ENCODE measurements at regions not wholly inside any gene's neighbourhood (a gene's known extent, or its start where the extent isn't known, plus 50 kb on each side); places are given as distances from the start of the nearest gene placed in this dataset.
"Not testable (repeated sequence)": the region's sequence is repeated elsewhere in the genome, so short reads cannot be mapped to it uniquely, and the experiment has no call there.

GRCh38 chr21:25214676-25215075 is 392.6 kb downstream of the MRPL39 start:
- Mint-ChIP-seq H3K27ac (no peak overlapping the region), H3K4me3 (no peak overlapping the region), H3K4me1 (no peaks in the 10 kb centered on the region), H3K36me3 (ENCODE audit: low read depth) (no peaks in the 10 kb centered on the region), H3K9me3 (no peaks in the 10 kb centered on the region), H3K27me3 (no peaks in the 10 kb centered on the region)
- ATAC-seq (replicated peaks): no peak

- ATAC-seq (replicated peaks): no peak
Measured at GRCh38 chr21:25199944-25200343, 407.3 kb downstream of the MRPL39 start.

GRCh38 chr21:25191141-25191540 is 416.1 kb downstream of the MRPL39 start:
- H3K27ac Mint-ChIP-seq: no peak overlapping the region
- peak; percentile 47 for ATAC-seq (replicated peaks)
- no peaks in the 10 kb centered on the region for H3K27me3 Mint-ChIP-seq

More at GRCh38 chr21:25199944-25200343, 407.3 kb downstream of the MRPL39 start:
- H3K27me3 Mint-ChIP-seq: no peaks in the 10 kb centered on the region
- H3K36me3 Mint-ChIP-seq (ENCODE audit: low read depth): no peaks in the 10 kb centered on the region
- H3K9me3 Mint-ChIP-seq: peaks cover 4% of the 10 kb centered on the region
- no peak overlapping the region for H3K27ac Mint-ChIP-seq
- H3K4me1 Mint-ChIP-seq: no peaks in the 10 kb centered on the region
- no peak overlapping the region for H3K4me3 Mint-ChIP-seq

GRCh38 chr21:25189497-25189896 is 417.8 kb downstream of the MRPL39 start:
- H3K4me3 Mint-ChIP-seq: no peak overlapping the region
- no peaks in the 10 kb centered on the region for H3K27me3 Mint-ChIP-seq
- no peaks in the 10 kb centered on the region for H3K4me1 Mint-ChIP-seq

More at GRCh38 chr21:25191141-25191540, 416.1 kb downstream of the MRPL39 start:
- no peaks in the 10 kb centered on the region for H3K36me3 Mint-ChIP-seq (ENCODE audit: low read depth)
- H3K4me1 Mint-ChIP-seq: no peaks in the 10 kb centered on the region
- no peak overlapping the region for H3K4me3 Mint-ChIP-seq
- H3K9me3 Mint-ChIP-seq: peaks cover under 1% of the 10 kb centered on the region

GRCh38 chr21:25188677-25189079 is 418.6 kb downstream of the MRPL39 start:
- ATAC-seq (replicated peaks): peak; percentile 63
- no peak overlapping the region for H3K27ac Mint-ChIP-seq

More at GRCh38 chr21:25189497-25189896, 417.8 kb downstream of the MRPL39 start:
- no peak for ATAC-seq (replicated peaks)
- no peaks in the 10 kb centered on the region for H3K9me3 Mint-ChIP-seq
- no peaks in the 10 kb centered on the region for H3K36me3 Mint-ChIP-seq (ENCODE audit: low read depth)
- H3K27ac Mint-ChIP-seq: no peak overlapping the region

GRCh38 chr21:25186273-25186672 is 421.0 kb downstream of the MRPL39 start:
- Mint-ChIP-seq H3K4me3 (no peak overlapping the region), H3K27me3 (no peaks in the 10 kb centered on the region)

More at GRCh38 chr21:25188677-25189079, 418.6 kb downstream of the MRPL39 start:
- Mint-ChIP-seq H3K4me3 (no peak overlapping the region), H3K4me1 (no peaks in the 10 kb centered on the region), H3K36me3 (ENCODE audit: low read depth) (no peaks in the 10 kb centered on the region), H3K27me3 (no peaks in the 10 kb centered on the region), H3K9me3 (no peaks in the 10 kb centered on the region)

GRCh38 chr21:25183577-25183976 is 423.7 kb downstream of the MRPL39 start:
- Mint-ChIP-seq H3K36me3 (ENCODE audit: low read depth) (no peaks in the 10 kb centered on the region), H3K27ac (no peak overlapping the region), H3K27me3 (no peaks in the 10 kb centered on the region), H3K4me1 (no peaks in the 10 kb centered on the region), H3K9me3 (no peaks in the 10 kb centered on the region), H3K4me3 (no peak overlapping the region)
- no peak for ATAC-seq (replicated peaks)

More at GRCh38 chr21:25186273-25186672, 421.0 kb downstream of the MRPL39 start:
- H3K27ac Mint-ChIP-seq: no peak overlapping the region
- H3K36me3 Mint-ChIP-seq (ENCODE audit: low read depth): no peaks in the 10 kb centered on the region
- no peaks in the 10 kb centered on the region for H3K9me3 Mint-ChIP-seq
- no peaks in the 10 kb centered on the region for H3K4me1 Mint-ChIP-seq
- no peak for ATAC-seq (replicated peaks)

- not testable (repeated sequence) for H3K4me1 Mint-ChIP-seq
Measured at GRCh38 chr21:25181690-25182089, 425.6 kb downstream of the MRPL39 start.

GRCh38 chr21:25179116-25179515 is 428.2 kb downstream of the MRPL39 start:
- H3K4me1 Mint-ChIP-seq: no peaks in the 10 kb centered on the region
- H3K4me3 Mint-ChIP-seq: no peak overlapping the region
- H3K27ac Mint-ChIP-seq: no peak overlapping the region
- no peaks in the 10 kb centered on the region for H3K27me3 Mint-ChIP-seq
- no peak for ATAC-seq (replicated peaks)
- no peaks in the 10 kb centered on the region for H3K9me3 Mint-ChIP-seq
- no peaks in the 10 kb centered on the region for H3K36me3 Mint-ChIP-seq (ENCODE audit: low read depth)

More at GRCh38 chr21:25181690-25182089, 425.6 kb downstream of the MRPL39 start:
- not testable (repeated sequence) for H3K27me3 Mint-ChIP-seq; H3K27ac Mint-ChIP-seq; H3K9me3 Mint-ChIP-seq; ATAC-seq (replicated peaks); H3K36me3 Mint-ChIP-seq (ENCODE audit: low read depth); H3K4me3 Mint-ChIP-seq

GRCh38 chr21:25176637-25177412 is 430.5 kb downstream of the MRPL39 start:
- H3K27me3 Mint-ChIP-seq: no peaks in the 10 kb centered on the region
- ATAC-seq (replicated peaks): peak; percentile 40
- H3K4me1 Mint-ChIP-seq: no peaks in the 10 kb centered on the region
- no peak overlapping the region for H3K4me3 Mint-ChIP-seq
- H3K36me3 Mint-ChIP-seq (ENCODE audit: low read depth): no peaks in the 10 kb centered on the region
- no peaks in the 10 kb centered on the region for H3K9me3 Mint-ChIP-seq
- no peak overlapping the region for H3K27ac Mint-ChIP-seq

- H3K4me3 Mint-ChIP-seq: no peak overlapping the region
- ATAC-seq (replicated peaks): no peak
- H3K27me3 Mint-ChIP-seq: no peaks in the 10 kb centered on the region
- no peaks in the 10 kb centered on the region for H3K9me3 Mint-ChIP-seq
- no peaks in the 10 kb centered on the region for H3K4me1 Mint-ChIP-seq
- no peaks in the 10 kb centered on the region for H3K36me3 Mint-ChIP-seq (ENCODE audit: low read depth)
- no peak overlapping the region for H3K27ac Mint-ChIP-seq
Measured at GRCh38 chr21:25175938-25176337, 431.3 kb downstream of the MRPL39 start.

GRCh38 chr21:25171438-25171837 is 435.8 kb downstream of the MRPL39 start:
- no peaks in the 10 kb centered on the region for H3K36me3 Mint-ChIP-seq (ENCODE audit: low read depth)
- no peak overlapping the region for H3K27ac Mint-ChIP-seq
- no peak for ATAC-seq (replicated peaks)
- peaks cover 13% of the 10 kb centered on the region for H3K9me3 Mint-ChIP-seq
- no peak overlapping the region for H3K4me3 Mint-ChIP-seq
- H3K4me1 Mint-ChIP-seq: no peaks in the 10 kb centered on the region
- no peaks in the 10 kb centered on the region for H3K27me3 Mint-ChIP-seq

- no peaks in the 10 kb centered on the region for H3K27me3 Mint-ChIP-seq
- no peaks in the 10 kb centered on the region for H3K36me3 Mint-ChIP-seq (ENCODE audit: low read depth)
- H3K9me3 Mint-ChIP-seq: peaks cover 13% of the 10 kb centered on the region
- ATAC-seq (replicated peaks): no peak
- H3K27ac Mint-ChIP-seq: no peak overlapping the region
- H3K4me3 Mint-ChIP-seq: no peak overlapping the region
- no peaks in the 10 kb centered on the region for H3K4me1 Mint-ChIP-seq
Measured at GRCh38 chr21:25170681-25171080, 436.6 kb downstream of the MRPL39 start.

- H3K4me3 Mint-ChIP-seq: no peak overlapping the region
- H3K27me3 Mint-ChIP-seq: no peaks in the 10 kb centered on the region
- no peak overlapping the region for H3K27ac Mint-ChIP-seq
- no peak for ATAC-seq (replicated peaks)
- no peaks in the 10 kb centered on the region for H3K4me1 Mint-ChIP-seq
- H3K36me3 Mint-ChIP-seq (ENCODE audit: low read depth): no peaks in the 10 kb centered on the region
- H3K9me3 Mint-ChIP-seq: peaks cover 18% of the 10 kb centered on the region
Measured at GRCh38 chr21:25169370-25169769, 437.9 kb downstream of the MRPL39 start.

GRCh38 chr21:25166904-25167303 is 440.4 kb downstream of the MRPL39 start:
- not testable (repeated sequence) for H3K27ac Mint-ChIP-seq; ATAC-seq (replicated peaks); H3K4me1 Mint-ChIP-seq; H3K27me3 Mint-ChIP-seq; H3K36me3 Mint-ChIP-seq (ENCODE audit: low read depth); H3K4me3 Mint-ChIP-seq
- H3K9me3 Mint-ChIP-seq: peaks cover 18% of the 10 kb centered on the region
